ENCODE measurements at regions not wholly inside any gene's neighbourhood (a gene's known extent, or its start where the extent isn't known, plus 50 kb on each side); places are given as distances from the start of the nearest gene placed in this dataset.

- Histone ChIP-seq H3K9ac (ENCODE audit: control insufficient read depth, insufficient read depth, low read length) (no peak overlapping the region), H3K4me2 (ENCODE audit: control insufficient read depth, insufficient read depth) (no peak overlapping the region), H3K4me1 (ENCODE audit: control insufficient read depth, insufficient read depth, low read length) (no peaks in the 10 kb centered on the region), H3K4me3 (no peak overlapping the region), H3K27ac (ENCODE audit: control insufficient read depth, insufficient read depth) (no peak overlapping the region), H4K20me1 (ENCODE audit: control insufficient read depth, insufficient read depth) (no peaks in the 10 kb centered on the region), H3K79me2 (ENCODE audit: control insufficient read depth, insufficient read depth, low read length) (no peaks in the 10 kb centered on the region), H2AFZ (ENCODE audit: control insufficient read depth, low read depth, low read length) (no peak overlapping the region), H3K36me3 (ENCODE audit: control insufficient read depth in 2 of 2, insufficient read depth in 2 of 2, low read length in 1 of 2) (no peaks in the 10 kb centered on the region), H3K9me3 (replicated peaks; ENCODE audit: control insufficient read depth, insufficient read depth, low read length) (no peaks in the 10 kb centered on the region), H3K27me3 (replicated peaks in 1 of 2; ENCODE audit: control insufficient read depth in 2 of 2, insufficient read depth in 2 of 2, low read length in 1 of 2) (no peaks in the 10 kb centered on the region)
- intact Hi-C loops (cut with micrococcal nuclease; ENCODE audit: unreplicated experiment) (no loop called here), in situ Hi-C loops (cut with MboI) (no loop called here)
- ChIA-PET POLR2A (no interaction called here), CTCF (no interaction called here), SMC1A (ENCODE audit: uncharacterized antibody, unreplicated experiment) (no interaction called here), RAD21 (ENCODE audit: unreplicated experiment) (no interaction called here)
- BruUV-seq (replicated peaks), result no TSS peak
- no peak for DNase-seq (ENCODE audit: low read depth, low spot score)
- FAIRE-seq, result no peak
- TF ChIP-seq SUZ12 (IDR thresholded peaks at IDR 0.05; ENCODE audit: unreplicated experiment), result no peak
- TF ChIP-seq PML (IDR thresholded peaks at IDR 0.05; ENCODE audit: low read length), result no peak
- no peak for TF ChIP-seq CHD1 (IDR thresholded peaks at IDR 0.05; ENCODE audit: low read depth, low read length)
- TF ChIP-seq PRDM15 (CRISPR knock-in tag; IDR thresholded peaks at IDR 0.05), result no peak
- no peak for TF ChIP-seq TCF7 (IDR thresholded peaks at IDR 0.05; ENCODE audit: borderline replicate concordance)
- TF ChIP-seq PAX8 (IDR thresholded peaks at IDR 0.05), result no peak
- TF ChIP-seq NKRF (conservative IDR thresholded peaks at IDR 0.05), result no peak
- no peak for TF ChIP-seq RELB (IDR thresholded peaks at IDR 0.05; ENCODE audit: low read depth)
- no peak for TF ChIP-seq ATF3 (IDR thresholded peaks at IDR 0.05; ENCODE audit: borderline replicate concordance, extremely low read depth, low read depth, low read length)
- no peak for TF ChIP-seq ZZZ3 (IDR thresholded peaks at IDR 0.05; ENCODE audit: control insufficient read depth, insufficient read length, low read depth)
- TF ChIP-seq ESRRA (IDR thresholded peaks at IDR 0.05; ENCODE audit: low read length), result no peak
- TF ChIP-seq ZNF217 (IDR thresholded peaks at IDR 0.05), result no peak
- TF ChIP-seq STAT1 (conservative IDR thresholded peaks at IDR 0.05), result no peak
- no peak for TF ChIP-seq MYB (IDR thresholded peaks at IDR 0.05; ENCODE audit: borderline replicate concordance, low read depth, low read length)
- TF ChIP-seq MAX (IDR thresholded peaks at IDR 0.05; ENCODE audit: low read depth, low read length), result no peak
- no peak for ATAC-seq
- 0% methylated on average over 1 of the region's 1 CpG for WGBS (ENCODE audit: insufficient coverage, insufficient replicate concordance, low lambda C conversion rate, missing lambda C conversion rate)
Measured at GRCh38 chr7:119571666-119572065, 701.3 kb upstream of the KCND2 start.
